C1 segment of cervical spinal cord (tissue), 14 donors: ENCODE measurements at regions not wholly inside any gene's neighbourhood (a gene's known extent, or its start where the extent isn't known, plus 50 kb on each side); places are given as distances from the start of the nearest gene placed in this dataset.
"Not testable (repeated sequence)": the region's sequence is repeated elsewhere in the genome, so short reads cannot be mapped to it uniquely, and the experiment has no call there.

Experiments
- DNase-seq, 14 donors: peaks; one replicate each; lab custom pipeline; 2025; lab: John Stamatoyannopoulos, UW

- DNase-seq, result no peak
Observed at GRCh38 chr2:65791404-65791975, 359.1 kb upstream of the SPRED2 start.

DNA sequence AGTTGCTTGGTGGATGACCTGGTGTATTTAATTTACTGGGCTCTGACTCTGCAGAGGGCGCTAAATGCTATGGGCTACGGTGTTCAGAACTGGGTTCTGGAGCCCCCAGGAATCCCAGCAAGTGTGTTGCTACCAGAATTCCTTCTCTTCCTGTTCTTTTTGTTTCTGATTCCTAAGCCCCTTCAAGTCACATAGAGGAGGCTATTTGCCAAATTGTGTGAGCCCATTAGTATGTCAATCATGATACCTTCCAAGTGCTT is 358.2 kb upstream of the SPRED2 start:
- no peak for DNase-seq

GRCh38 chr2:65789923-65790675 is 357.7 kb upstream of the SPRED2 start:
- DNase-seq, result no peak

GRCh38 chr2:65788556-65788955 is 356.2 kb upstream of the SPRED2 start:
- DNase-seq, result peak in 4 of 14 donors; percentile 1 to 94 (median 40)

DNA sequence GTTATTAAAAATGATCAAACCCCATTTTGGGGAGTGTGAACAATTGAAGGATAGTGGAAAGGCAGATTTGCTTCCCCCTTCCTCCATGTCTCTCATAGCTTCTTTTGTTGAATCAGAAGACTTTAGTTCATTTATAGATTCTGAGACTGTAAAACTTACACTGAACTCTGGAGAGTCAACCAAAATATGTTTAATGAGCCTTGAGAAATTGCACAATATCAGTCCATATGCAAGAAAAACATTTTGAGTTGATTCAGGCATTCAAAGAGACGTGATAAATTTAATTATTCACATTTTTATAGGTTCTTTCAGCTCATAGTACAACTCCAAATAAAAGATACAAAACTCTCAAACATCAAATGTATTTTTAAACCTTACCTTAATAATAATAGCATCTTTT is 354.4 kb upstream of the SPRED2 start:
- DNase-seq, result no peak

- DNase-seq, result no peak
Observed at GRCh38 chr2:65786007-65786717, 353.8 kb upstream of the SPRED2 start.

GRCh38 chr2:65782996-65783650 is 350.7 kb upstream of the SPRED2 start:
- DNase-seq, result no peak

DNA sequence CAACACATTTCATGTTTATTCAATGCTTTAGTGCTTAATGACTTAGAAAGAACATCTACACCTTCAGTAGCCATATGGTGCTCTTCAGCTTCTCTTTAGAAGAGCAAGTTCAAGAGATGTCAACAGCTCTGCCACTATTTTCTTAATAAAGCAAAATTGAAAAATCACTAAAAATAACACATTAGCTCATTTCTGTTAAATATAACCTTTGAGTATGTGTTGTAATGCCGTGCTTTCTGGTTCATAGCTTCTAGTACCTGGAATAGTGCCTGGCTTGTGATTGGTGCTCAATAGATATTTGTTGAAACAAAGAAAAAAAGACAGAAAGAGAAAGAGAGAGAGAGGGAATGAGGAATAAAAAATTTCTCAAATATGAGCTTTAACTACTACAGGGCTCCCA is 349.8 kb upstream of the SPRED2 start:
- DNase-seq, result no peak

DNA sequence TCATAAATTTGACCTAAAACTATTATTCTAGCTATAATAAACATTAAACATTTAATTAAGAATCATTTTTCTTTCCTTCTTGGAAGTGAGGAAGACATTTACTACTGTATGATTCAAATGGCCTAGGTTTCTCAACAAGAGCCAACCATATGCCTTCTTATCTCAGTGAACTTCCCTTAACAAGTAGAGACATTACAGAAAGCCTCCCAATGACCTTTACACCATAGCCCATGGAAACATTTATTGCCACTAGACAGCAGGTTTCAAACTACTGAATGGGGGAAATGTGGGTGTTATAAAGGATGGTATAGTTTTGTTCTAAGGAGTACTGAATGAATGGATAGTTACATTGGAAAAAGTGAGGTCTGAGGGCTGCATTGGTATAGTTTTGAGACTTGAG is 349.4 kb upstream of the SPRED2 start:
- no peak for DNase-seq

DNA sequence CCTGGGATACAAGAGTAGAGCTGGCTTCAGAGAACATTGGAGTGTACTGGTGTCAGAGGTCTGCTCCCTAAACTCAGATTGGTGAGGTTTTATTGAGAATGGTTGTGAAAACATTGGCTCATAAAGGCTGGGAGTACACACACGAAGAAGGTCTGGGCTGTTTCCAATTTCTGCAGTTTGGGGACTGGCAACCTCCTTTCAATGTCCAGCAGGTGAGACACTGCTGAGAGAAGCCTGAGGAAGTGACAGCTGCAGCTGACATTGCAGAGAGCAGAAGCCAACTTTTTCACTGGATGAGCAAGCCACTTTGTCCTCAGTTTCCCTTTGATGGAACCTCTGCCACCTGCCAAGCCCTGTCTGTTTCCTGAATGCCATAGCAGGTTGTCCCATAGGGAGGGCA is 346.6 kb upstream of the SPRED2 start:
- DNase-seq, result peak in 1 of 14 donors; percentile 17

DNA sequence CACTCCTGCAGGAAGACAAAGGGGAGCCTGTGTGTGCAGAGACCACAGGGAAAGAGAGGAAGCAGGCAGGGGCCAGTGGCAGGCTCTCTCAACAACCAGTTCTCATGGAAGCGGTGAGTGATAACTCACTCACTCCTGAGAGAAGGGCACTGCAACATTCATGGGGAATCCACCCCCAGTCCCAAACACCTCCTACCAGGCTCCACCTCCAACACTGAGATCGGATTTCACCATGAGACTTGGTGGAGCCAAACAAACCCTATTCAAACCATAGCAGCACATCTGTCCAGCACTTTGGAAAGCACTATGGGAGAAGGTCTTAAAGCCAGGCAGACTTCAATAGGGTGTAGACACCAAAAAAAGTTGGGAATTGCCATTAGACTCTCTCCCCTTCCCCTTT is 345.7 kb upstream of the SPRED2 start:
- no peak for DNase-seq

DNA sequence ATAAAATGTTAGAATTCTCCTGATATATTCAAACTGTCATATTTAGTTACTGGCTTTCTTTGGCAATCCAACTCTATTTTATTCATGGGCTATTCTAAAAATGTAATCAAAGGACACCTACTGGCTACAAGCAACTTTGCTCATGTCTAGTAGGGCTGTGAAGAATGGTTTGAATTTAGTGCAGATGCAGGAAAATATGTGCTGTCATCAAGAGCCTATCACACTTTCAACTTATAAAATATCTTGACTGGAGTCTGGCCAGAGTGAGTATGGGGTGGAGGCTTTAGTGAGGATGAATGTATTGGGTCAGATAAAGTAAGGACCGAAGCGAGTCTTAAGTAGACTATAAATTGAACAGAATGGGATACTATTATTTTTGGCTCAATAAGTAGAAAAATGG is 343.4 kb upstream of the SPRED2 start:
- no peak for DNase-seq

DNA sequence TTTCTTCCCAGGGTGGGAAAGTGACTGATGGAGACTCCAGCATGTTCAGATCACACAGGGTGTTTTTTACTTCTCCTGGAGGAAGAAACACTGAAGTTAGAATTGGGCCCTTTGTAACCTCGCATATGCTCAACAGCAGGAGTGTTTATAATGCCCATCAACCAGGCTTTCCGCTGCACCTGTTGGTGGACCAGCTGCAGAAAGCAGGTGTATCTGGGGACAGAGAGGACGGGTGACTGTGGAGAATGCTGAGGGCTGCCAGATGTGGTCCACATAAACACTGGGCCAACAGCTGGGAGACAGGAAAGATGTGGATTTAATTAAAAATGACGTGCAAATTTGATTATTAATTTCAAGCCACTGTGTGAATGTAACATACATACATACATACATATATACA is 335.5 kb upstream of the SPRED2 start:
- no peak for DNase-seq

- no peak for DNase-seq
Observed at GRCh38 chr2:65766768-65767267, 334.4 kb upstream of the SPRED2 start.

DNA sequence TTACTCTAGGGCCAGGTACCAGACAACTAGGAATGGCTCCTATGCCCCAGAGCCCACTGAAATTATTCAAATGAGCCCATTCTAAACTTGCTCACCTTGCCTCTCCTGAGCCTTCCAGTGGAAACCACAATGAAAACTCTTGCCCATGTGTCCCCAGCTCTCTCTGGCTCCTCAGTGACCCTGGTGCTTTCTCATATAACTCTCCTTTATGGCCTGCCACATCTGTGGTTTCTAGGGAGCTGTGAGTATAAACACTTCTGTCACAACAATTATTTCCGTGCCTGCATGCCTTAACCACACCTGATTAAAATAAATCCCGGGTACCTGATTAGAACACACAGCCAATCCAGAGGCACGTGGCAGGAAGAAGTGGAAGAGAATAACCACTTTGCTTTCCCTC is 333.0 kb upstream of the SPRED2 start:
- DNase-seq, result no peak

DNA sequence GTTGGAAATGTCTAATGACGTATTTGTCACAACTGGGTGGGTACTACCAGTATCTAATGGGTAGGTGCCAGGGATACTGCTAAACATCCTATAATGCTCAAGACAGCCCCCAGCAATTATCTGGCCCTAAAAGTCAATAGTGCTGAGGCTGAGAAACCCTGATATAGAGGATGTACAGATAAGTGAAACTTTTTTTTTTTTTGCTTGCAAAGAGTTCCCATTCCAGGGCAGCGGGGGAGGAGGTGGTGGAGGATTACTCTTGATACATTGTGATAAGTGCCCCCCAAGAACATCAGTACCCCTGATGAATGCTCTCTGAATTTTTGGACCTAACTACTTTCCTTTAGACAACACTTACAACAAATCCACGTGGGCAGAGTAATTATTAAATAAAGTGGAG is 329.7 kb upstream of the SPRED2 start:
- no peak for DNase-seq

GRCh38 chr2:65754219-65754618 is 321.8 kb upstream of the SPRED2 start:
- DNase-seq, result peak in 1 of 14 donors; percentile 29

DNA sequence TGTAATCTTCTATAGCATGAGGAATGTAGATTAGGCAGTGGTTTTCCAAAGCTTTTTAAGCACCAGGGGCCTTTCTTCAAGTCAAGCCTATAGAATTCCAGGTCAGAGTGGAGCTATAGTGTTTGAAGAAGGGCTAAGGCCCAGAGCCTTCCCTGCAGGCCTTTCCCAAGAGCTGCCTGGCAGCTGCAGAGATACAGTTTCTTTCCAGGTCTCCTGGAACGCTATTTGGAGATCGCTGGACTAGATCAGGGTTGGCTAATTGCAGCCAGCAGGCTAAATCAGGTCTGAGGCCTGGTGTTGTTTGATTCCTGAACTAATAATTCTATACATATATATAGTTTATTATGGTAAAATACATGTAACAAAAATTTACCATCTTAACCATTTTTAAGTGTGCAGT is 319.0 kb upstream of the SPRED2 start:
- DNase-seq, result no peak

DNA sequence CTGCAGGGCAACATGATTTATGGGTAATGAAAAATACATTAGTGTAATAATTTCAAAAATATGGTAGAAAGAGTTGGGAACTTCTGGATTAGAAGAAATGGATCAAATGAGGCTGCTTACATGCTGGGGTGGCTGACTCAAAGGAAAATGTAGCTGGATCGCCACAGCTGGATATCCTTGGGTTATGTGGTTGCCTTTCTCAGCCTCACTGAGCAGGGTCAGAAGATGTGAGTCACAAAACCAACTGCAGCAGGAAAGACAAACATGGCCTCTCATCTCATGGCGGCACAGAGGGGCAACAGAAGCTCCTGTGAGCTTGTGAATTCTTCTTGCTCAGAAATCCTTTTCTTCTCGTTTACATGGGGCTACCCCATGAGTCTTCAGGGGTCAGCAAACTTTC is 317.1 kb upstream of the SPRED2 start:
- DNase-seq, result no peak

DNA sequence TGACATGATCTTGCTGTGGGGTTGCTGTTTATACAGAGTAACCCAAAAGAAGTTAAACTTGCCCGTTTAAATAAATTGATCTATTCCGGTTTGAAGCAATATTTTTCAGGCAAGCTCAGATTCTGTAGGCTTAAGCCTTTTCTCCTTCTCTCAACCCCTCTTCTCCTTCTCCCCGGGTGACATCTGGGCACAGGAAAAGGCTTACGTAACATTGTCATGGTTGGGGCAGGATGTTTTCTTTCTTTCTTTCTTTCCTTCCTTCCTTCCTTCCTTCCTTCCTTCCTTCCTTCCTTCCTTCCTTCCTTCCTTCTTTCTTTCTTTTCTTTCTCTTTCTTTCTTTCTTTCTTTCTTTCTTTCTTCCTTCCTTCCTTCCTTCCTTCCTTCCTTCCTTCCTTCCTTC is 315.5 kb upstream of the SPRED2 start:
- DNase-seq, result not testable (repeated sequence)

DNA sequence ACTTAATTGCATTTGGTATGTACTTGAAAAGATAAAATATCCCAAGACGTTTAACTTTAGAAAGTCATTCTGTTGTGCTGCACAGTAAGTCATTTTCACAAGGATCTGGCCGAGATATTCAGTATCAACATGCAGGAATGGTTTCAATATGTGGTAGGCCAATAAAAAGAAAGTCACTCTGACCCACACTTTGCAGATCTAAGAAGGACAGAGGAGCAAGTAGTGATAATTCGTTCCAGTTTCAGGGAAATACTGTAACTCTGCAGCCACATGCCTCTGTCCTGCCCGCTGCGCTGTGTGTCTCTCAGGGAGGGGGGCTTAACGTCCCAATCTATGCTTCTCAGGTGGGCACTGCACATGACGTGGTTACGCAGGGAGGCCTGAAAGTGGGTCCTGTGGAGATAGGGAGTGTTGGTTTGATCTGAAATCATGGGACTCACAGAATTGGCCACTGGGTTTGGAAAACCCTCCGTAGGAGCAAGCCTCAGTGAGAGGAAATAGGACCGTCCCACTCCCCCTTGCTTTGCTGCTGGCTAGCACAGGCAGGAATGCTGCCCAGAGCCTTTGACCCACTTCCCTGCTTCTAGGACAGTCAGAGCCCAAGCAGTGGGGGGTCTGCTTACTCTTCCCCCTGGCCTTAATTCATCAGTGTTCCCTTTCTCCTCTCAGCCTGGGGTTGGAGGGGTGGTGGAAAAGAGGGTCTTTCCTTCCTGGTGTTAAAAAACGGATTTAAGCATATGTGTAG is 314.7 kb upstream of the SPRED2 start:
- peak in 4 of 14 donors; percentile 1 to 5 (median 4) for DNase-seq
